Loucy (cell line): ENCODE measurements at regions not wholly inside any gene's neighbourhood (a gene's known extent, or its start where the extent isn't known, plus 50 kb on each side); places are given as distances from the start of the nearest gene placed in this dataset.

Experiments used
- EZH2phosphoT487 ChIP-seq: fragments of 200-600 bp; IDR thresholded peaks from 2 replicates; pipeline ENCODE4 v1.6.1; 2018; ENCODE audit warnings: antibody characterized with exemption, mild to moderate bottlenecking, moderate library complexity, borderline replicate concordance
- TF ChIP-seq, protein P1 (sequence below): fragments of 200-600 bp; sonication (generic); conservative IDR thresholded peaks from 2 replicates; pipeline ENCODE4 v1.5.1; 2014; ENCODE audit warnings: mild to moderate bottlenecking, antibody characterized with exemption, low read length

GRCh38 chr3:72050048-72050632 is 265.2 kb upstream of the PROK2 start:
- TF ChIP-seq, protein P1, sequence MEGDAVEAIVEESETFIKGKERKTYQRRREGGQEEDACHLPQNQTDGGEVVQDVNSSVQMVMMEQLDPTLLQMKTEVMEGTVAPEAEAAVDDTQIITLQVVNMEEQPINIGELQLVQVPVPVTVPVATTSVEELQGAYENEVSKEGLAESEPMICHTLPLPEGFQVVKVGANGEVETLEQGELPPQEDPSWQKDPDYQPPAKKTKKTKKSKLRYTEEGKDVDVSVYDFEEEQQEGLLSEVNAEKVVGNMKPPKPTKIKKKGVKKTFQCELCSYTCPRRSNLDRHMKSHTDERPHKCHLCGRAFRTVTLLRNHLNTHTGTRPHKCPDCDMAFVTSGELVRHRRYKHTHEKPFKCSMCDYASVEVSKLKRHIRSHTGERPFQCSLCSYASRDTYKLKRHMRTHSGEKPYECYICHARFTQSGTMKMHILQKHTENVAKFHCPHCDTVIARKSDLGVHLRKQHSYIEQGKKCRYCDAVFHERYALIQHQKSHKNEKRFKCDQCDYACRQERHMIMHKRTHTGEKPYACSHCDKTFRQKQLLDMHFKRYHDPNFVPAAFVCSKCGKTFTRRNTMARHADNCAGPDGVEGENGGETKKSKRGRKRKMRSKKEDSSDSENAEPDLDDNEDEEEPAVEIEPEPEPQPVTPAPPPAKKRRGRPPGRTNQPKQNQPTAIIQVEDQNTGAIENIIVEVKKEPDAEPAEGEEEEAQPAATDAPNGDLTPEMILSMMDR: no peak
- no peak for TF ChIP-seq EZH2phosphoT487
